Amygdala (tissue), 56 donors: ENCODE measurements at regions not wholly inside any gene's neighbourhood (a gene's known extent, or its start where the extent isn't known, plus 50 kb on each side); places are given as distances from the start of the nearest gene placed in this dataset.

Experiments used
- DNase-seq, 56 donors: peaks; one replicate each; lab custom pipeline; 2025; lab: John Stamatoyannopoulos, UW

DNA sequence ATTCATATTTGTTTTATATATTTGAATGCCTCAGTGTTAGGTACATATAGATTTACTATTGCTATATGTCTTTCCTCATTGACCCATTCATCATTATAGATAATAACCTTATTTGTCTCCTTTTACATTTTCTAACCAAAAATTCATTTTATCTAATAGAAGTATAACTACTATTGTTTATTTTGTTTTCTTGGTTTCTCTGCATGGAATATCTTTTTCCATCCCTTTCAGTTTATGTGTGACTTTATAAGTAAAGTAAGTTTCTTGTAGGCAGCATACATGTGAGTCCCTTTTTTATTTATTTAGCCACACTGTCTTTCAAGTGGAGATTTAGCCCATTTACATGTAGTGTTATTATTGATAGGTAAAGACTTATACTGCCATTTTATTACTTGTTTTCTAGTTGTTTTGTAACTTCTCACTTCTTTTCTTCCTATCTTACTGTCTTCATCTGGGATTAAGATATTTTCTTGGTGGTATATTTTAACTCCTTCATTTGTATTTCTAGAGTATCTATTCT is 572.0 kb upstream of the MAN1A1 start:
- no peak for DNase-seq

- DNase-seq = no peak
Measured at GRCh38 chr6:119917186-119917585, 567.6 kb upstream of the MAN1A1 start.

DNA sequence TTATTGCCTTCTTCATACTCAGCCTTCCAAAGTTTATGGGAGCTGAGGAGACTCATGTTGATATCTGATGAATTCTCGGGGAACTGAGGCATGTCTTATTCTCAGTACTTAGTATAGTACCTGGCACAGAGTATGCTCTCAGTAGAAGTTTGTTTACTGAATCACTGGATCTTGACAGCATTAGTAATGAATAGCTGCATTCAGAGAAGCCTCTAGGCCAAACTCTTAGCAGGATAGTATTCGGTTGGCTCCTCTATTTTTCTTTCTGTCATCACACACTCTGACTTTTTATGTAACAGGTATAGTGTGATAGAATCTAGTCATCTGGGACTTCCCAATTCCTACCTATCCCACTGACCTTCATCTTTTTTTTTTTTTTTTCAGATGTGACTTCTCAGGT is 566.4 kb upstream of the MAN1A1 start:
- no peak for DNase-seq

DNA sequence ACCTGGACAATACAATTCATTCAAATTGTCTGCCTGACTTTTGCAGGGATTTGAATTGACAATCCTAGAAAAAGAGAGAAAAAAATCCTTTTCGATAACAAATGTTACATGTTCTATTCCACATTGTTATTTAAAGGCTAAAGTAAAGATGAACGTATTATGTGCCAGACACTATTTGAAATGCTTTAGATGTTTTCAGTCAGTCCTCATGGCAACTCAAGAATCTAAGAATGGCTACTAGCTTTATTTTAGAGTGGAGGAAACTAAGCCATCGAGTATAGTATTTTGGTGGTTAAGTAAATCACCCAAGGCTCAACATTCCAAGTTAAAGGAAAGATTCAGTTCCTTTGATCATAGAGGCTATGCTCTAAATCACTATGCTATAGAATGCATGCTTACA is 558.6 kb upstream of the MAN1A1 start:
- no peak for DNase-seq

GRCh38 chr6:119902681-119903080 is 553.1 kb upstream of the MAN1A1 start:
- DNase-seq = no peak

- no peak for DNase-seq
Measured at GRCh38 chr6:119896806-119897205, 547.2 kb upstream of the MAN1A1 start.

GRCh38 chr6:119895626-119896025 is 546.1 kb upstream of the MAN1A1 start:
- no peak for DNase-seq

GRCh38 chr6:119894811-119895210 is 545.2 kb upstream of the MAN1A1 start:
- DNase-seq = no peak

DNA sequence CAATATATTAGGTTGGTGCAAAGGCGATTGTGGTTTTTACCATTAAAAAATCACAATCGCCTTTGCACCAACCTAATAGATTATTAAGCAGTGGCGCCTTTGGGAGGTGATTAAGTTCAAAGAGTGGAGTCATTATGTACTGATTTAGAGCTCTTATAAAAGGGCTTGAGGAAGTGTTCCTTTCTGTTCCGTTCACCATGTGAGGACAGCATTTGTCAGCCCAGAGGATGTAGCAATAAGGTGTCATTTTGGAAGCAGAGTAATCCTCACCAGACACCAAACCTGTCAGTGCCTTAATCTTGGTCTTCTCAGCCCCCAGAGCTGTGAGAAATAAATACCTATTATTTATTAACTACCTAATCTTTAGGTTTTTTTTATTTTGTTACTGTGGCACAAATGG is 542.1 kb upstream of the MAN1A1 start:
- DNase-seq = no peak

GRCh38 chr6:119891206-119891605 is 541.6 kb upstream of the MAN1A1 start:
- DNase-seq = no peak

- no peak for DNase-seq
Measured at GRCh38 chr6:119890470-119890869, 540.9 kb upstream of the MAN1A1 start.

DNA sequence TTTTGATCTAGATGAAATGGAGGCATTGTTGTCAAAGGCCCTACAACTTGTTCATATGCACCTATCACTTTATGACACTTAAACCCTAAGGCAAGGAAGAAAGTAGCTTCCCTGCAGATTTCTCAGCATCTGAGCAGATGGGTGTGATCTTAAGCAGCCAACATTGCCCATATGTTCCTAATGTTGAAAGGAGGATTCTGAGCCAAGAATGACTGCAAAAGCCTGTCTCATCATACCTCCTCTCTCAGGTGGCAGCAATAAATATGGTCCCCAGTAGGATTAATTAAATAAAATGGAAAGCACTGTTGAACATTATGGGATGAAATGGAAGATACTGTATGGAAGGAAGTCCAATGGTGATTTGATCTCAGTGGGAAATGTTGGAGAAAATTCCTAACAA is 538.1 kb upstream of the MAN1A1 start:
- no peak for DNase-seq

DNA sequence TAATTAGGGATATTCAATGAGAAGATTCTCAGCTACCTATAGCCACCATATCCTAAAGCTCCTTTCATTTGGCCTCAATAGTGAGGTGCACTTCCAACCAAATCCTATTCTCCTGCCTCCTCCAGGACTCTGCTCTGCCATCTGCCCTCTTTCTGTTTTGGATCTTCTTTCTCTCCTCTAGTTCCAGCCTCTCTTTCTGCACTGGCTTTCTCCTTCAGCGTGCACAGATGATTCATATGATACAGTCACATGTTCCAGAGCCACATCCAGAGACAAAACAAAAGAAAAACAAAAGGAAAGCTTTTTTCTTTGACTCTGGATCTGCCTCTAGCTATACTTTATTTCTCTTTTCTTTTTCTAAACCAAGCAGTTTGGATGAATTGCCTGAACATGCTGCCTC is 531.9 kb upstream of the MAN1A1 start:
- no peak for DNase-seq

GRCh38 chr6:119880840-119881239 is 531.3 kb upstream of the MAN1A1 start:
- no peak for DNase-seq

- no peak for DNase-seq
Measured at GRCh38 chr6:119879731-119880130, 530.2 kb upstream of the MAN1A1 start.

GRCh38 chr6:119874381-119874780 is 524.8 kb upstream of the MAN1A1 start:
- DNase-seq = no peak

- DNase-seq = no peak
Measured at GRCh38 chr6:119873107-119873506, 523.5 kb upstream of the MAN1A1 start.

DNA sequence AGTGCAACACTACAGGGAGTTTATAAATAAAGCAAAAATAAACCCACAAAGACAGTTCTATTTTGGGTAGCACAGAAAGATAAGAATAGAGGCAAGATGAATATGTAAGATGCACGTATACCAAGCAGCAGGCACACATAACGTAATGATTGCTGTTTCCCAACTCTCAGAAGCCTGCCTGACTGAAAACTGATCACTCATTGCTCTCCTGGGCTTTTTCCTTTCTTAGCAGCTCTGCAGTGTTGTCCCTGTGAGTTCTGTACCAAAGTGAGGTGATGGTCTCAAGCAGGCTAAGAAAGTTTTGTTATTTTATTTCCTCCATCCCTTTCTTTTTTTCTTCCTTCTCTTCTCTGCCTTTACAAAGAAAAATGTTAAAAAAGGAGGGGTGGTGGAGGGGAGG is 522.0 kb upstream of the MAN1A1 start:
- DNase-seq = no peak

DNA sequence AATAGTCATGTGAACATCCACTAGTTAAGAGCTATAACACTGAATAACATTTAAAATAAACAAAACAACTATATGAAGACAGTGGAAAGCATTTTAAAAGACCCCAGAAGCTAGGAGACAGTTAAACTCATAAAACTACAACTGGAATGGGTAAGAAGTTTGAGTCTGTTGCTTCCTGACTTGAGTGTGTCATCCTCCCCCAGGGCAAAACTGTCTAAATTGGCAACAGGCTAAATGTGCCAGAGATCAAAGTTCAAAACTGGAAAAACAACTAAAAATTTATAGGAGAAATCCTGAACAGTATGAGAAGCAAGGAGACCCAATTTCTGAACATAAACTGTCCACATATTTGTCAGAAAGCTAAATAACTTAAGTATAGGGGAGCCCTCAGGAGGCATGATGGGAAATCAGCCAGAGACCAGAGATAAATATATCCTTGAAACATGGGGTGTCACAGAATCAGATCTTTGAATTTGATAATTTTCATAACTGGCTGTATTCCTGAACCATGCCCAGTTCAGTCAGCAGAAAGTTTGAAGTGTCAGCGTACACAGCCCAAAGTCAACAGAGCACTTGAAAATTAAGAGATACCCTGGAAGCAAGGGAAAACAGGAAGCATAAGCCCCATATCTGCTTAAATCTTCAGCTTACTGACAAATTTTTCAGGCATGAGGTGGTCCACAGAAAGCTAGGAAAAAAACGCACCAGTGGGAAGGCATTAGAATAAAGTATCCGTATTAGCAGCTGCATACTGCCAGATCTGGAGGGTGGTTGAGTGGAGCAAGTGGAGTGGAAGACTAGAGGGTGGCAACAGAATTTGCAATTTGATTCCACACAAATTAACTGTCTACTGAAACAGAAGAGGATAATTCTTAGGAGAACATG is 516.1 kb upstream of the MAN1A1 start:
- no peak for DNase-seq

- no peak for DNase-seq
Measured at GRCh38 chr6:119862719-119863118, 513.2 kb upstream of the MAN1A1 start.

- DNase-seq = no peak
Measured at GRCh38 chr6:119858901-119859300, 509.3 kb upstream of the MAN1A1 start.

GRCh38 chr6:119856136-119856535 is 506.6 kb upstream of the MAN1A1 start:
- no peak for DNase-seq
